Suprapubic skin (tissue), 4 donors: ENCODE measurements at regions not wholly inside any gene's neighbourhood (a gene's known extent, or its start where the extent isn't known, plus 50 kb on each side); places are given as distances from the start of the nearest gene placed in this dataset.

Experiments used
- CTCF ChIP-seq, 2 donors: fragments of 200-600 bp in 1 of 2; fragments of 450-650 bp in 1 of 2; sonication (generic) in 1 of 2; IDR thresholded peaks; one replicate each; pipeline ENCODE4 v1.5.1; 2016 to 2019; ENCODE audit warnings: antibody characterized with exemption in 2 of 2, mild to moderate bottlenecking in 1 of 2, moderate library complexity in 1 of 2
- EP300 ChIP-seq: sonication (generic); formaldehyde crosslinking; IDR thresholded peaks from one replicate; pipeline ENCODE4 v1.6.1; 2017; ENCODE audit warnings: antibody characterized with exemption
- POLR2AphosphoS5 ChIP-seq, 3 donors: sonication (generic); formaldehyde crosslinking; IDR thresholded peaks; one replicate each; pipeline ENCODE4 v1.6.1; 2017; ENCODE audit warnings: antibody characterized with exemption in 3 of 3

- no peak for TF ChIP-seq CTCF (IDR thresholded peaks at IDR 0.05)
- TF ChIP-seq POLR2AphosphoS5 (IDR thresholded peaks at IDR 0.05), result no peak
- no peak for TF ChIP-seq EP300
Observed at GRCh38 chr10:91742229-91742628, 56.0 kb upstream of the TNKS2 start.
